Loucy (cell line): ENCODE measurements at regions not wholly inside any gene's neighbourhood (a gene's known extent, or its start where the extent isn't known, plus 50 kb on each side); places are given as distances from the start of the nearest gene placed in this dataset.

Experiments
- H2AFZ ChIP-seq: fragments of 200-600 bp; sonication (generic); 2 replicates; pipeline ENCODE4 v1.6.0; 2016; ENCODE audit warnings: antibody characterized with exemption, mild to moderate bottlenecking, low read length, moderate library complexity
- H3F3A ChIP-seq: fragments of 200-600 bp; 2 replicates; pipeline ENCODE4 v1.6.0; 2016; ENCODE audit warnings: antibody characterized with exemption, low read depth, mild to moderate bottlenecking
- H3K27me3 ChIP-seq: fragments of 200-600 bp; sonication (generic); 2 replicates; pipeline ENCODE4 v1.6.1; 2014; ENCODE audit warnings: low read length, mild to moderate bottlenecking; ENCODE audit not compliant: insufficient read depth, poor library complexity, severe bottlenecking
- H3K36me3 ChIP-seq: fragments of 200-600 bp; sonication (generic); 2 replicates; pipeline ENCODE4 v1.6.1; 2016; ENCODE audit warnings: low read length; ENCODE audit not compliant: insufficient read depth
- H3K4me1 ChIP-seq: fragments of 200-600 bp; sonication (generic); 2 replicates; pipeline ENCODE4 v1.5.1; 2014; ENCODE audit warnings: low read length, mild to moderate bottlenecking; ENCODE audit not compliant: insufficient read depth, poor library complexity, severe bottlenecking
- H3K4me2 ChIP-seq: fragments of 200-600 bp; sonication (generic); 2 replicates; pipeline ENCODE4 v1.6.0; 2014; ENCODE audit warnings: antibody characterized with exemption, low read length, low read depth, mild to moderate bottlenecking; ENCODE audit not compliant: poor library complexity, severe bottlenecking
- H3K4me3 ChIP-seq: fragments of 200-600 bp; sonication (generic); 2 replicates; pipeline ENCODE4 v1.5.1; 2014; ENCODE audit warnings: low read length, mild to moderate bottlenecking, mixed read lengths; ENCODE audit not compliant: poor library complexity, severe bottlenecking
- H3K79me2 ChIP-seq: fragments of 200-600 bp; sonication (generic); 2 replicates; pipeline ENCODE4 v1.6.1; 2014; ENCODE audit warnings: low read length; ENCODE audit not compliant: insufficient read depth
- H3K9ac ChIP-seq: fragments of 200-600 bp; sonication (generic); 2 replicates; pipeline ENCODE4 v1.6.0; 2014; ENCODE audit warnings: mild to moderate bottlenecking, low read depth, low read length, moderate library complexity; ENCODE audit not compliant: poor library complexity, severe bottlenecking
- H3K9me2 ChIP-seq: fragments of 200-600 bp; sonication (generic); replicated peaks from 2 replicates; pipeline ENCODE4 v1.6.1; 2016; ENCODE audit warnings: low read depth, low read length, mixed read lengths
- H3K9me3 ChIP-seq: fragments of 200-600 bp; sonication (generic); 2 replicates; pipeline ENCODE4 v1.6.1; 2014; ENCODE audit warnings: mild to moderate bottlenecking, antibody characterized with exemption, low read length, low read depth; ENCODE audit not compliant: insufficient read depth
- H4K20me1 ChIP-seq: fragments of 200-600 bp; sonication (generic); 2 replicates; pipeline ENCODE4 v1.6.0; 2014; ENCODE audit warnings: antibody characterized with exemption, low read length, mild to moderate bottlenecking; ENCODE audit not compliant: insufficient read depth, poor library complexity, severe bottlenecking
- EZH2phosphoT487 ChIP-seq: fragments of 200-600 bp; IDR thresholded peaks from 2 replicates; pipeline ENCODE4 v1.6.1; 2018; ENCODE audit warnings: antibody characterized with exemption, mild to moderate bottlenecking, moderate library complexity, borderline replicate concordance
- TF ChIP-seq, protein P1 (sequence below): fragments of 200-600 bp; sonication (generic); conservative IDR thresholded peaks from 2 replicates; pipeline ENCODE4 v1.5.1; 2014; ENCODE audit warnings: mild to moderate bottlenecking, antibody characterized with exemption, low read length

DNA sequence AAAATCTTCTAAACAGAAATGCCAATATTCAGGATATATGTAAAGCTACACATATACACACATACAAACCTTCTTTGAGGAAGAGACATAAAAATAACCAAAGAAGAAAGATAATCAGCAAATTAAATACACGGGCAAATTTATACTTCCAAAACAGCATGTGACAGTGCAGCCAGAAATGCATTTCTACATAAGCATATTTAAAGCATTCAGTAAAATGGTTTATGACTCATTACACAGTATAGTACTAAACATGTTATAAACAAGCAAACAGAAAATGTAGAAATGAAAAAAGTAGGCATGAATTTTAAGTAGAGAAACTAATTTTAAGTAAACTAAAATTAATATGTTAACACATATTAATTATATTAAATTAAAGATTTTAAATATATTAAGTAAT is 1717.2 kb downstream of the OTOL1 start:
- no peaks in the 10 kb centered on the region; the same call in 1 of the 2 replicates for H3K9me3 ChIP-seq
- H3K9me2 ChIP-seq: no peaks in the 10 kb centered on the region
- H3K9ac ChIP-seq: no peak overlapping the region
- H3K27me3 ChIP-seq: no peaks in the 10 kb centered on the region
- no peaks in the 10 kb centered on the region for H4K20me1 ChIP-seq
- no peak overlapping the region for H3K4me3 ChIP-seq
- H3K4me2 ChIP-seq: no peak overlapping the region
- no peaks in the 10 kb centered on the region for H3K4me1 ChIP-seq
- no peaks in the 10 kb centered on the region for H3F3A ChIP-seq
- H2AFZ ChIP-seq: no peak overlapping the region
- no peaks in the 10 kb centered on the region for H3K36me3 ChIP-seq
- TF ChIP-seq, protein P1, sequence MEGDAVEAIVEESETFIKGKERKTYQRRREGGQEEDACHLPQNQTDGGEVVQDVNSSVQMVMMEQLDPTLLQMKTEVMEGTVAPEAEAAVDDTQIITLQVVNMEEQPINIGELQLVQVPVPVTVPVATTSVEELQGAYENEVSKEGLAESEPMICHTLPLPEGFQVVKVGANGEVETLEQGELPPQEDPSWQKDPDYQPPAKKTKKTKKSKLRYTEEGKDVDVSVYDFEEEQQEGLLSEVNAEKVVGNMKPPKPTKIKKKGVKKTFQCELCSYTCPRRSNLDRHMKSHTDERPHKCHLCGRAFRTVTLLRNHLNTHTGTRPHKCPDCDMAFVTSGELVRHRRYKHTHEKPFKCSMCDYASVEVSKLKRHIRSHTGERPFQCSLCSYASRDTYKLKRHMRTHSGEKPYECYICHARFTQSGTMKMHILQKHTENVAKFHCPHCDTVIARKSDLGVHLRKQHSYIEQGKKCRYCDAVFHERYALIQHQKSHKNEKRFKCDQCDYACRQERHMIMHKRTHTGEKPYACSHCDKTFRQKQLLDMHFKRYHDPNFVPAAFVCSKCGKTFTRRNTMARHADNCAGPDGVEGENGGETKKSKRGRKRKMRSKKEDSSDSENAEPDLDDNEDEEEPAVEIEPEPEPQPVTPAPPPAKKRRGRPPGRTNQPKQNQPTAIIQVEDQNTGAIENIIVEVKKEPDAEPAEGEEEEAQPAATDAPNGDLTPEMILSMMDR: no peak
- TF ChIP-seq EZH2phosphoT487: no peak
- H3K79me2 ChIP-seq: no peaks in the 10 kb centered on the region

DNA sequence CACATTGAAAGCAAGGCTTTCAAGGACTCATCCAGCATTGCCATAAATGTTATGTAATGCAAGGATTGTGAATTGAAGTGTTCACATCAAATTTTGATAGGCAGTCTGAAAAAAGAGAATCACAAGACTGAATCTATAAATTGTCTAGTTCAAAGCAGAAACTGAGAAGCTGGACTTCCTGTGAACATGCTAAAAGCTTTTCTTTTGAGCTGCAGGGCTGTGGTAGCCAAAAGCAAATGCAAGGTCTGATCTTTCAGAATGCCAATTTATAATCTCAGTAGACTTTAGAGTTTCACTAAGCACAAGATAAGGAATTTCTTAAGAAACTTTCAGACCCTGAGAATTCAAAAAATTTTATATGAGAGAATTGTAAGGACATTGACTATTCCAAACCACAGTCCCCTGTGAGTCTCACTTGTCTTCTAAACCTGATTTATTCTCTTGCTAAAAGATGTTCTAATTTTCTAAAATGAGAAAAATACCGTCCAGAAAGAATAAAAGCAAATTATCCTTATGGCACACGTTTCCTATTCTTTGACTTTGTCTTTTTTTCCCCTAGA is 1700.3 kb downstream of the OTOL1 start:
- Histone ChIP-seq H3K9me3 (no peaks in the 10 kb centered on the region), H3K4me2 (no peak overlapping the region), H3F3A (no peaks in the 10 kb centered on the region), H3K9me2 (no peaks in the 10 kb centered on the region), H3K79me2 (no peaks in the 10 kb centered on the region), H3K27me3 (no peaks in the 10 kb centered on the region), H3K9ac (no peak overlapping the region), H3K36me3 (no peaks in the 10 kb centered on the region), H3K4me3 (no peak overlapping the region), H3K4me1 (no peaks in the 10 kb centered on the region), H4K20me1 (no peaks in the 10 kb centered on the region), H2AFZ (no peak overlapping the region)
- TF ChIP-seq EZH2phosphoT487: no peak
- TF ChIP-seq, protein P1: no peak

DNA sequence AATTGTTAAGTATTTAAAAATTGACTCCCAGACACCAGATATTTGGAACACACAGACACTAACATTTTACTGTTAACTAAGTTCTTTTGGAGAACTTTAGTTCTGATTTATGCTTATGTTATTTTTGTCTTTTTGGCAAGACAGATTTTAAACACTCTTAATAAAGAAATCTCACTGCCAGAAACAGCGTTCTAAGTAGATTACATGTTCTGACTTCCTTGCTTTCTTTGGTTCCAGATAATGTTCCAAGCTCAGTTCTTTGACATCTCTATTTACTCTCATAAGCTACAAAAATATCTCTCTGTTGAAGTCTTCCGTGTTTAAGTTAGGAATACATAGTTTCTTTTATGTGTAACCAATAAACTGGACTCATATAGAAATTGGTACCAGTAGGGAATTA is 1699.6 kb downstream of the OTOL1 start:
- Histone ChIP-seq H3K4me1 (no peaks in the 10 kb centered on the region), H3K36me3 (no peaks in the 10 kb centered on the region), H3K79me2 (no peaks in the 10 kb centered on the region), H2AFZ (no peak overlapping the region), H3K4me2 (no peak overlapping the region), H3K27me3 (no peaks in the 10 kb centered on the region), H3K9me2 (no peaks in the 10 kb centered on the region), H3K9me3 (no peaks in the 10 kb centered on the region), H4K20me1 (no peaks in the 10 kb centered on the region), H3F3A (no peaks in the 10 kb centered on the region), H3K9ac (no peak overlapping the region), H3K4me3 (no peak overlapping the region)
- no peak for TF ChIP-seq EZH2phosphoT487
- TF ChIP-seq, protein P1: no peak
